Endothelial cell of hepatic sinusoid (primary cell): ENCODE measurements at regions not wholly inside any gene's neighbourhood (a gene's known extent, or its start where the extent isn't known, plus 50 kb on each side); places are given as distances from the start of the nearest gene placed in this dataset.

ENCODE experiments used
- in situ Hi-C: cut with HindIII; loops from 2 replicates; pipeline ENCODE4 v1.10.0; 2017; ENCODE audit warnings: low sequenced_read_pairs

- in situ Hi-C loops, result loop anchor here (5.0 kb wide), 1 partner anchor 57 kb away; no protein-coding TSS in a partner anchor
Measured at GRCh38 chr12:4109826-4110225, 163.7 kb upstream of the CCND2 start.

- in situ Hi-C loops, result no loop called here
Measured at GRCh38 chr12:4108803-4109345, 164.7 kb upstream of the CCND2 start.

DNA sequence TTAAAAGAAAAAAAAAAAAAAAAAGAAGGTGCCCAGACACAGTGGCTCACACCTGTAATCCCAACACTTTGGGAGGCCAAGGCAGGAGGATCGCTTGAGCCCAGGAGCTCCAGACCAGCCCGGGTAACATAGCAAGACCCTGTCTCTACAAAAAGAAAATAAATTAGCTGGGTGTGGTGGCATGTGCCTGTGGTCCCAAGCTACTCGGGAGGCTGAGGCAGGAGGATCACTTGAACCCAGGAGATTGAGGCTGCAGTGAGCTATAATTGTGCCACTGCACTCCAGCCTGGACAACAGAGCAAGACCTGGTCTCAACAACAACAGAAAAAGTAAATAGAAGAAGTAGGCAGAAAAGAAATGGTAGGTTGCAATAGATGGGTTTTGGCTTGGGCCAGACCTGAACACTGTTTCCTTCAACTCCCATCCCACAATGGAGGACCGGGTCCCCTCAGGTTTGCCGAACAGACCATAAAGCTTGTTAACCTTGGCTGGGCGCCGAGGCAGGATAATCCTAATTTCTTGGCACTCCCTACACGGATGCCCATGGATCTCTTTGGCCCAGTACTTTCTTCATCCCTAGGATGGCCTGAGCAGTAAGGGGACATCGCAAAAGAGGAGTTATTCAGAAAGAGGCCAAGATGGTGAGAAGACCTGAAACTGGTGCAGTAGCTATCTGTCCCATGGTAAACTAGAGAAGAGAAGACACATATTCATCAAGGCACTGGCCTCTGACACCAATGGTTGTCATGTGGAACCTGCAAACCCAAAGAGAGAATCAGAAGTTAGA, 165.5 kb upstream of the CCND2 start:
- in situ Hi-C loops, result no loop called here

- in situ Hi-C loops, result no loop called here
Measured at GRCh38 chr12:4107436-4107878, 166.1 kb upstream of the CCND2 start.

- in situ Hi-C loops, result no loop called here
Measured at GRCh38 chr12:4106621-4107020, 166.9 kb upstream of the CCND2 start.

GRCh38 chr12:4104722-4105244, 168.8 kb upstream of the CCND2 start:
- in situ Hi-C loops, result no loop called here

DNA sequence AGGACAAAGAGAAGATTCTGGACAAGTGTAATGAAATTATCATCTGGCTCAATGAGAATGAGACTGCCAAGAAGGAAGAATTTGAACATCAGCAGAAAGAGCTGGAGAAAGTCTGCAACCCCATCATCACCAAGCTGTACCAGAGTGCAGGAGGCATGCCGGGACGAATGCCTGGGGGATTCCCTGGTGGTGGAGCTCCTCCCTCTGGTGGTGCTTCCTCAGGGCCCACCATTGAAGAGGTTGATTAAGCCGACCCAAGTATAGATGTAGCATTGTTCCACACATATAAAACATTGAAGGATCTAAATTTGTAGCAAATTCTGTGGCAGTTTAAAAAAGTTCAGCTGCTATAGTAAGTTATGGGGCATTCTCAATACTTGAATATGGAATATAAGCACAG, 174.3 kb upstream of the CCND2 start:
- in situ Hi-C loops, result loop anchor here (5.0 kb wide), 1 partner anchor 88 kb away; no protein-coding TSS in a partner anchor

- in situ Hi-C loops, result loop anchor here (5.0 kb wide), 1 partner anchor 44 kb away; no protein-coding TSS in a partner anchor
Measured at GRCh38 chr12:4091016-4091743, 182.4 kb upstream of the CCND2 start.

- in situ Hi-C loops, result loop anchor here (5.0 kb wide), 1 partner anchor 43 kb away; no protein-coding TSS in a partner anchor
Measured at GRCh38 chr12:4089956-4090355, 183.6 kb upstream of the CCND2 start.

GRCh38 chr12:4089121-4089606, 184.4 kb upstream of the CCND2 start:
- in situ Hi-C loops, result no loop called here

GRCh38 chr12:4088451-4088850, 185.1 kb upstream of the CCND2 start:
- in situ Hi-C loops, result no loop called here

DNA sequence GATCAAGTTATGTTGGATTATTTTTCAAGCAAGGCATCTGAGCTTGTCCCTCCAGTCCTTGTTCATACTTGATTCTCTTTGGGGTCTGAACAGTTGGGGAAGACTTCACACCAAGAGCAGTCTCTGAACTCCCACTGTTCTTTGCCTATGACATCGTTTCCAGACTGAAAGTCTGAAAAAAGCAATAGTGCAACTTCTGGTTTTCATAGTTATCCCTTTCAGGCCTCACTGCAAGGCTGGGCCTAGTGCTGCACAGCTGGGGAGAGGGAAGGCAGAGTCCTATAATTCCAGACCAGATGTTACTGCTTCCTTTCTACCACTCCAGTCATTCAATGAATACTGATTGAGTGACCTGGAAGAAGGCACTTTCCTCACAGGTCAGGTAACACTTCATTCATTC, 187.1 kb upstream of the CCND2 start:
- in situ Hi-C loops, result no loop called here

DNA sequence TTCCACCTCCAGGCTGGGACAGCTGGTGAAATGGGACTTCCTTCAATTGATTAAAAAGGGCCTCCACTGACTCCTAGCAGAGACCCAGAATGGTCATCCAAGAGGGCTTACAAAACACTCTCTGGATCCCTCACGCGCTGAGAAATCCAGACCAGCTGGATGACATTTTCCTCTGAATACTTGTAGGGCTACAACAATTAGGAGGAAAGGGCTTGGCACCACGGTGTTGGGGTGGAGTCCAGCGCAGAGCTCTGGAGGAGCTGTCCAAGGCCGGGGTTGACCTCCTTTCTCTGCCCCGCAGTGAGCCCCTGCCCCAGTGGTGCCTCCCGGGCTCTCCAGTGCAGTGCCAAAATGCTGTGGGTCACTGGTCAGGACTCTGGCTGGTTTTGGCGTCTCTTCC, 189.0 kb upstream of the CCND2 start:
- in situ Hi-C loops, result no loop called here

DNA sequence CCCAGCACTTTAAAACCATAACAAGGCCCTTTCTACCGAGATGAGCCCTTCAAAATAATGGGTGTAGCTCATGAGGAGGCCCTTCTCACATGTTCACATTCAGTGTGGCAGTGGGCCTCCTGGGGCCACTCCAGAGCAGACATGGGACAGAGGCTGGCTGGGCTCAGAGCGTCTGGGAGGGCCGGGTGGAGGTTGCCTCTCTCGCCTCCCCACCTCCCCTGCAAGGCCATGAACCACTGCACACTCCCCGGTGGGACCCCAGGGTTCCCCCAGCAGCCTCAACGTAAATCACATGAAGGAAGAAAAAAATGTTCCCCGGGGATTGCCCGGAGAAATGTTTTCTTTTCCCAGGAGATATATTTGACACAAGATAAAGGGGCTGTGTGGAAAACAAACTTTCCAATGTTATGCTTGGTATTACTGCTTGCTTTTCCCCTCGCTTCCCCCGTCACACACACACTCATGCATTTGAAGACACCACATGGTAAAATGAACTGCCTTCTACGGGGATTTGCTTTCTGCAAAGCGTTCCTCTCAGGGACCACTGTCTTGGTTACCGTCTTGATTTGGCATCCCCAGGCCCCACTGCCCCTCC, 190.7 kb upstream of the CCND2 start:
- in situ Hi-C loops, result no loop called here

DNA sequence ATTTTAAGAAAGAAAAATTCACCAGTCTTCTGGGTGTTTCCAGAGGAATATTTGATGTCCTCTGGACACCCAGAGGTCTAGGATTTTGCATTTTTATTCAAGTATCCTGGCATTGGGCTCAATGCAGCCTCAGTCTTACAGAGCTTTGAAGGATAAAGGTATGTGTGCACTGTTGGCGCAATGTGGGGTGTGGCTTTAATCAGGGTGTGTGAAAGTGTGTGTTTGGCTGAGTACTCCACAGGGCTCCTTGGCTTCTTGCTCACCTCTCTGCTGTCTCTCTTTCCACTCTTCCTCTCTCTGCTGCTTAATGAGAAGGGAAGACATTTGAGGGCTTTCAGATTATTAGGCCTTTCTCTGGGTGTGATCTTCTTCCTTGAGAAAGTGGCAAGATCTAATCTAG, 193.3 kb upstream of the CCND2 start:
- in situ Hi-C loops, result no loop called here

- in situ Hi-C loops, result no loop called here
Measured at GRCh38 chr12:4074129-4074528, 199.4 kb upstream of the CCND2 start.

- in situ Hi-C loops, result no loop called here
Measured at GRCh38 chr12:4069670-4070010, 196.4 kb upstream of the PARP11 start.

DNA sequence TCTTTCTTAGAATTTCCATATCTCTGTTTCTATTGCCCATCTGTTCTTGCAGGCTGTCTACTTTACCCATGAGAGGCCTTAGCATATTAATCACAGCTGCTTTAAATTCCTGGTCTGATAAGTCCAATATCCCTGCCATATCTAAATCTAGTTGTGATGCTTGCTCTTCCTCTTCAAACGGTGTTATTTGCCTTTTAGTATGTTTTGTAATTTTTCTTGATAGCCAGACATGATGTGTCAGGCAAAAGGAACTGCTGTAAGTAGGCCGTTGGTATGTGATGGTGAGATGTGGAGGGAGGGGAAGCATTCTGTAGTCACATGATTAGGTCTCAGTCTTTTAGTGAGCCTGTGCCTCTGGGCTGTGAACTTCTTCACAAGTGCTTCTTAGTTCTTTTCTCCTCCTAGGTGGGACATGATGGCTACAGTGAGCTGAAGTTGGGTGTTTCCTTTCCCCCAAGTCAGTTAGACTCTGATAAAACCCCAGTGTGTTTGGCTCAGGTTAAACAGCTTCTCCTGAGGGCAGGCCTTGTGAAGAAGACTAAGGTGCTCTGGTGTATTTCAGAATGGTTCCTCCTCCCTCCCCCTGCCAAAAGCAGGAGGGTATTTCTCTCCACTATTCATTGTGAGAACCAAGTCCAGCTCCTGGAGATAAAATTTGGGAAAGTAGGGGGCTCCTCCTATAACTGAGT, 195.9 kb upstream of the PARP11 start:
- in situ Hi-C loops, result no loop called here

GRCh38 chr12:4064008-4064407, 190.8 kb upstream of the PARP11 start:
- in situ Hi-C loops, result no loop called here

DNA sequence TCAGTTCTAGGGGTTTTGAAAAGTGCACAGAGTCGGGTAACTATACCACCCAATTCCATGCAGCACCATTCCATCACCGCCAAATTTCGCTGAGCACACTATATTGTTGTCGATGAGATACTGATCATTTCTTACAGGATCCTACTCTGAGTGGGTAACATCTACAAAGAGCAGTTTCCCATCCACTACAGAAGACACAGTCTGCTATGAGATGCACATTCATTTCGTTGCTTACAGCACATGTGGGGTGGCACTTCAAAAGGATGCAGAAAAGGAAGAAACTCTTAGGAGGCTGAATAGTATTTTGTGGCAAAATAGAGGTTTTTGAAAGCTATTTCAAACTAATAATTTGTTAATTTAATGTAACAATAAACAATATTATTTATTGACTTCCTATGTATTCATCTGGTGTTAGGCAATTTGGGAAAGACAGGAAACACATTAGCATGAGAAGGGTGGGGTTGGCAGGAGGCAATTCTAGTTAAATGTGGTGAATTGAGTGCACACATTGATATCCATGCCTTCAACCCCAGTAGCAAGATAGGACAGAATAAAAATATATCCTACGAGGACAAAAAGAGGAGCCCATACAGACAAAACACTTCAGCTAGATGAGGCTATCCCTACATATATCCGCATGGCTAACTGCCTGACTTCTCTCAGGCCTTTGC, 186.8 kb upstream of the PARP11 start:
- in situ Hi-C loops, result no loop called here
